CD4-positive, alpha-beta T cell (primary cell): ENCODE measurements at regions not wholly inside any gene's neighbourhood (a gene's known extent, or its start where the extent isn't known, plus 50 kb on each side); places are given as distances from the start of the nearest gene placed in this dataset.

Experiments used
- ATAC-seq: fragments of 200-7000 bp; cut with Tn5 transposase; one replicate; pipeline ENCODE4 v1.10.0; 2022; ENCODE audit warnings: mild to moderate bottlenecking; ENCODE audit not compliant: poor library complexity
- CTCF ChIA-PET: fragments of 350-600 bp; sonication (Branson Sonifier 250); formaldehyde crosslinking; loops from one replicate; lab custom pipeline; 2021; ENCODE audit warnings: antibody characterized with exemption, inconsistent platforms; lab: Charles Lee
- POLR2A ChIA-PET: fragments of 350-600 bp; sonication (Branson Sonifier 250); formaldehyde crosslinking; loops from one replicate; lab custom pipeline; 2021; ENCODE audit warnings: antibody characterized with exemption, inconsistent platforms; lab: Charles Lee
- DNase-seq, 14 experiments: peaks; one replicate each; pipeline ENCODE4 v3.0.0-alpha.2; 2013 to 2020; ENCODE audit warnings: mixed read lengths in 2 of 14
- H3K27ac ChIP-seq, 2 donors: one replicate each; pipeline versions ENCODE4 v1.5.1 to v1.7.0; 2013; ENCODE audit warnings: low read length in 2 of 2, low read depth in 1 of 2, mild to moderate bottlenecking in 1 of 2
- H3K27me3 ChIP-seq, 2 experiments: 1 replicate in 1 of 2; 2 replicates in 1 of 2; pipeline versions ENCODE4 v1.6.1 to v1.7.0; 2013; ENCODE audit warnings: low read length in 2 of 2, control low read depth in 1 of 2, mild to moderate bottlenecking in 1 of 2, moderate library complexity in 1 of 2; ENCODE audit not compliant: insufficient read depth in 2 of 2, control insufficient read depth in 1 of 2
- H3K36me3 ChIP-seq: one replicate; pipeline ENCODE4 v1.6.1; 2013; ENCODE audit warnings: low read length, control low read depth; ENCODE audit not compliant: insufficient read depth
- H3K4me1 ChIP-seq: one replicate; pipeline ENCODE4 v1.6.1; 2013; ENCODE audit warnings: low read length, control low read depth; ENCODE audit not compliant: insufficient read depth
- H3K4me3 ChIP-seq: one replicate; pipeline ENCODE4 v1.5.1; 2013; ENCODE audit warnings: mild to moderate bottlenecking, low read length, moderate library complexity
- H3K9me3 ChIP-seq, 2 experiments: 1 replicate in 1 of 2; 2 replicates in 1 of 2; pipeline versions ENCODE4 v1.6.1 to v1.7.0; 2013; ENCODE audit warnings: low read length in 2 of 2, mild to moderate bottlenecking in 2 of 2, control low read depth in 1 of 2, moderate library complexity in 1 of 2; ENCODE audit not compliant: control insufficient read depth in 1 of 2, insufficient read depth in 1 of 2
- H3K27ac Mint-ChIP-seq: one replicate; pipeline ENCODE4 v1.8.0; 2020; ENCODE audit warnings: mixed read lengths
- H3K27me3 Mint-ChIP-seq: one replicate; pipeline ENCODE4 v1.8.0; 2021; ENCODE audit warnings: mixed read lengths
- H3K36me3 Mint-ChIP-seq: one replicate; pipeline ENCODE4 v1.8.0; 2021; ENCODE audit warnings: low read depth, mixed read lengths
- H3K4me1 Mint-ChIP-seq: one replicate; pipeline ENCODE4 v1.8.0; 2021; ENCODE audit warnings: low read depth, mixed read lengths
- H3K4me3 Mint-ChIP-seq: one replicate; pipeline ENCODE4 v1.8.0; 2020; ENCODE audit warnings: mild to moderate bottlenecking, mixed read lengths
- H3K9me3 Mint-ChIP-seq: one replicate; pipeline ENCODE4 v1.8.0; 2020; ENCODE audit warnings: mixed read lengths
- CTCF ChIP-seq: fragments of 200-600 bp; IDR thresholded peaks from one replicate; pipeline ENCODE4 v1.8.0; 2022; ENCODE audit warnings: antibody characterized with exemption, mild to moderate bottlenecking
- intact Hi-C, 2 experiments: fragments of 100-400 bp; cut with DNase I in 1 of 2; cut with micrococcal nuclease in 1 of 2; formaldehyde crosslinking; loops; one replicate each; pipeline versions ENCODE4 v1.15.1 to v1.9.0; 2023 to 2025; cut with DNase I, micrococcal nuclease

- DNase-seq, result peak in 5 of 14 experiments; percentile 10 to 69 (median 55)
- peak overlapping the region; percentile 53 to 66 for H3K27ac ChIP-seq
- peaks cover 88% of the 10 kb centered on the region for H3K4me1 Mint-ChIP-seq
Measured at GRCh38 chr14:89724628-89724960, 229.9 kb downstream of the EFCAB11 start.

DNA sequence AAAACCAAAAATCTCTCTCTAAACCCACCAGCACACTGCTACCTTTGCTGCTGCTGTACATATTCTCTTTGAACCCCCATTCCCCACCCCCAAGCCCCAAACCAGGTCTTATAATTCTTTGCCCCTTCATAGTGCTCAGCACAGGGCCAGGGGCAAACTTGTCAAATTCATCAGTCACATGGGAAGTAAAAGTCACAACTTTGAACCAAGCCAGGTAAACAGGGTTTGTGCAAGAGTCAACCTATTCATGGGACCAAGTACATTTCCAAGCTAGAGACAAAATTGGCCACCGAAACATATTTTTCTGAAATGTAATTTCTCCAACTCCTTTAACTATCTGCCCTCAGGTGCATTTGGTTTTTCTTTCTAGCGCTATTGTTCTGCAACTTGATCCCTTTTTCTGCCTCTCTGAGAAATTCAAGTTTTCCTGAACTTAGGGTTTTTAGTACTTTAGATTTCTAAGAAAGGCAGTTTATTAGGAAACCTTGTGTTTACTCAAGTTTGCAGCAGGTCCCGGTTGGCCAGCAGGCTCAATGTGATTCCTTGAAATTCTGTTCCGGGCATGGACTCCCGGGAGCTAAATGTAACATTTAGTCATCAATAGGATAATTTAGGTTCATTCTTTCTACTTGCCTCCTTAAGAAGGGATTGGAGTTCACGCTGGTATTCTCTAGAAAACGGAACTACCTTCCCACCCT lies 230.5 kb downstream of the EFCAB11 start:
- DNase-seq (no peak), ATAC-seq (no peak)
- Mint-ChIP-seq H3K4me3 (peak overlapping the region; percentile 85), H3K27me3 (no peaks in the 10 kb centered on the region), H3K4me1 (peaks cover 93% of the 10 kb centered on the region), H3K9me3 (peaks cover 3% of the 10 kb centered on the region), H3K27ac (peak overlapping the region; percentile 95), H3K36me3 (peaks cover 6% of the 10 kb centered on the region)
- ChIA-PET POLR2A (interaction anchor here (1.1 to 2.2 kb wide), 2 partner anchors 27 to 105 kb away, joined by 3 to 9 read pairs; no protein-coding TSS in a partner anchor), CTCF (no interaction called here)
- Histone ChIP-seq H3K36me3 (no peaks in the 10 kb centered on the region), H3K27ac (peak overlapping the region; percentile 53 to 66), H3K9me3 (no peaks in the 10 kb centered on the region), H3K4me3 (peak overlapping the region; percentile 43), H3K27me3 (no peaks in the 10 kb centered on the region), H3K4me1 (peaks cover 74% of the 10 kb centered on the region)
- no peak for TF ChIP-seq CTCF
- intact Hi-C loops, result loop anchor here (5.0 kb wide), 2 partner anchors 107 to 137 kb away; no protein-coding TSS in a partner anchor

More at GRCh38 chr14:89724628-89724960, 229.9 kb downstream of the EFCAB11 start:
- ChIA-PET CTCF (no interaction called here), POLR2A (interaction anchor here (2.2 kb wide), 1 partner anchor 105 kb away, joined by 9 read pairs; no protein-coding TSS in a partner anchor)
- Mint-ChIP-seq H3K36me3 (peaks cover 6% of the 10 kb centered on the region), H3K9me3 (peaks cover 3% of the 10 kb centered on the region), H3K27me3 (no peaks in the 10 kb centered on the region), H3K27ac (peak overlapping the region; percentile 95), H3K4me3 (peak overlapping the region; percentile 85)
- intact Hi-C loops, result loop anchor here (5.0 kb wide), 2 partner anchors 107 to 137 kb away; no protein-coding TSS in a partner anchor
- Histone ChIP-seq H3K9me3 (no peaks in the 10 kb centered on the region), H3K4me3 (peak overlapping the region; percentile 43), H3K36me3 (no peaks in the 10 kb centered on the region), H3K27me3 (no peaks in the 10 kb centered on the region), H3K4me1 (peaks cover 69% of the 10 kb centered on the region)
- TF ChIP-seq CTCF, result no peak
- no peak for ATAC-seq

DNA sequence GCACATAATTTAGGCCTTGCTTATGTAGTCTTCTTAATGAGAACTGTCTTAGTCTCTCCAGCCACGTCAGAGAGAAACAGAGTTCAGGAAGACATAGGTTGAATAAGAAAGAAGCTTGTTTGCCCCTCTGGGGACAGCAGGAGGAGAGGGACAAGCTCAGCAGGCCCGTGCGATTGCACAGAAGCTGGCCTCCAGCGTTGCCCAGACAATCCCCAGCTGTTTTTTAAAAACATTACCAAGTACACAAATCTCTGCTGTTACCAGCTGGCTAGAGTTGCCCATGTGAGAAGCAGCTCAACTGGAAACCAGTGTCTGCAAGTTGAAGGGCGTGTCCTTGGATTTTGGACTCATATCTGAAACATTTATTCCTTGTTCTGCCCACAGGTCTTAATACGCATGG lies 232.6 kb downstream of the EFCAB11 start:
- ATAC-seq (no peak), DNase-seq (peak in 1 of 14 experiments; percentile 18)
- CTCF ChIA-PET, result interaction anchor here (0.6 to 2.3 kb wide), 8 partner anchors 10 to 212 kb away, joined by 3 to 18 read pairs (median 6); no protein-coding TSS in a partner anchor
- Mint-ChIP-seq H3K4me3 (peak overlapping the region; percentile 63), H3K9me3 (peaks cover 3% of the 10 kb centered on the region), H3K36me3 (peaks cover 6% of the 10 kb centered on the region), H3K27me3 (no peaks in the 10 kb centered on the region), H3K4me1 (peaks cover 92% of the 10 kb centered on the region), H3K27ac (peak overlapping the region; percentile 95)
- peaks cover 90% of the 10 kb centered on the region for H3K4me1 ChIP-seq
- peak overlapping the region; percentile 85 to 88 for H3K27ac ChIP-seq
- no peaks in the 10 kb centered on the region for H3K36me3 ChIP-seq
- intact Hi-C loops, result loop anchor here (1.0 to 5.0 kb wide), 5 partner anchors 41 to 135 kb away; no protein-coding TSS in a partner anchor
- TF ChIP-seq CTCF, result no peak
- H3K27me3 ChIP-seq, result no peaks in the 10 kb centered on the region
- no peaks in the 10 kb centered on the region for H3K9me3 ChIP-seq
- H3K4me3 ChIP-seq, result no peak overlapping the region
- POLR2A ChIA-PET, result interaction anchor here (0.9 to 3.9 kb wide), 16 partner anchors 9 to 306 kb away, joined by 3 to 71 read pairs (median 12); no protein-coding TSS in a partner anchor
